ENCODE measurements at regions not wholly inside any gene's neighbourhood (a gene's known extent, or its start where the extent isn't known, plus 50 kb on each side); places are given as distances from the start of the nearest gene placed in this dataset.

DNA sequence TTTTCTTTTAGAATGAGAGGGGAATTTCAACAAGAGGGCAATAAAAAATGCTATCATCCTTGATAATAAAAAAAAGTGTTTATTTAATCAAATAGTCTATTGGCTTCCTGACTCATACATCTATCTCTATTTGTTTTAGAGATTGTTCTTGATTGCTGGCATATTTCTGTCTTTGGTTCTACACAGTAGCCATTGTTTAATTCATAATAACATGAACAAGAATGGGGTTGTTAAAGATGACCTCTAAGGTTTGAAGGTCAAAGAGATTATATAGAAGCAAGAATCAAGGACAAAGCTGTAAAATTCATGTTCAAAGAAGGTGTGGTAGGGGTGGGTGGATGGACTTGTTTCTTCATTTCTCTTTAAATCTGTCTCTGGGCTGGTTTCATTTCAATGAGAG, 166.0 kb upstream of the KLF12 start:
- CTCF ChIA-PET, result interaction anchor here (2.4 kb wide), 1 partner anchor 13 kb away, joined by 11 read pairs; no protein-coding TSS in a partner anchor
- no peaks in the 10 kb centered on the region for H3K9me3 Mint-ChIP-seq

DNA sequence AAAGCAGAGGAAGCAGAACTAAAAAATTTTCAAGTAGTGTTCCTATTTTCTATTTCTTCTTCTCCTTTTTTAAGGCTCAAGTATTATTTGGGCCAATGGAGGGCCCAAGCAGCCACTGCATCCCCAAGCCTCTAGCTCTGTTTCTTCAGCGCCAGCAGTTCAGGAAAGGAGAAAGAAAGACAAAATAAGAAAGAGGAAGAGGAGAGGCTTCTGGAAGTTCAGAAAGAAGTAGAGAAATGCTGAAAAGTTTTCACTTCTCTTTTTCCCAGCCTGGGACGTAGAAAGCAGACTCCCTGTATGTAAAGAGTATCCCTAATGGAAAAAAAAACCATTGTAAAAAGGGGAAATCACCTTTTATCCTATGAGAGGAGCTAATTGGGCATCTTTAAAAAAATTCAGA, 165.5 kb upstream of the KLF12 start:
- Mint-ChIP-seq H3K36me3 (no peaks in the 10 kb centered on the region), H3K27me3 (ENCODE audit: low read depth) (no peaks in the 10 kb centered on the region), H3K27ac (no peak overlapping the region), H3K4me3 (no peak overlapping the region), H3K4me1 (peaks cover 27% of the 10 kb centered on the region), H3K9me3 (no peaks in the 10 kb centered on the region)
- ATAC-seq (no peak), DNase-seq (ENCODE audit: low spot score) (no peak)
- TF ChIP-seq ZNF232 (CRISPR knock-in tag; IDR thresholded peaks at IDR 0.05) (no peak), SOX15 (CRISPR knock-in tag; IDR thresholded peaks at IDR 0.05) (no peak), ELF4 (CRISPR knock-in tag; IDR thresholded peaks at IDR 0.05; ENCODE audit: low read depth) (no peak)
- TF ChIP-seq, protein P1, sequence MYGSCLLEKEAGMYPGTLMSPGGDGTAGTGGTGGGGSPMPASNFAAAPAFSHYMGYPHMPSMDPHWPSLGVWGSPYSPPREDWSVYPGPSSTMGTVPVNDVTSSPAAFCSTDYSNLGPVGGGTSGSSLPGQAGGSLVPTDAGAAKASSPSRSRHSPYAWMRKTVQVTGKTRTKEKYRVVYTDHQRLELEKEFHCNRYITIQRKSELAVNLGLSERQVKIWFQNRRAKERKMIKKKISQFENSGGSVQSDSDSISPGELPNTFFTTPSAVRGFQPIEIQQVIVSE (CRISPR knock-in tag; IDR thresholded peaks at IDR 0.05; ENCODE audit: borderline replicate concordance), result no peak
- TF ChIP-seq, protein P2, sequence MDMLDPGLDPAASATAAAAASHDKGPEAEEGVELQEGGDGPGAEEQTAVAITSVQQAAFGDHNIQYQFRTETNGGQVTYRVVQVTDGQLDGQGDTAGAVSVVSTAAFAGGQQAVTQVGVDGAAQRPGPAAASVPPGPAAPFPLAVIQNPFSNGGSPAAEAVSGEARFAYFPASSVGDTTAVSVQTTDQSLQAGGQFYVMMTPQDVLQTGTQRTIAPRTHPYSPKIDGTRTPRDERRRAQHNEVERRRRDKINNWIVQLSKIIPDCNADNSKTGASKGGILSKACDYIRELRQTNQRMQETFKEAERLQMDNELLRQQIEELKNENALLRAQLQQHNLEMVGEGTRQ (CRISPR knock-in tag; IDR thresholded peaks at IDR 0.05), result no peak
- TF ChIP-seq, protein P3, sequence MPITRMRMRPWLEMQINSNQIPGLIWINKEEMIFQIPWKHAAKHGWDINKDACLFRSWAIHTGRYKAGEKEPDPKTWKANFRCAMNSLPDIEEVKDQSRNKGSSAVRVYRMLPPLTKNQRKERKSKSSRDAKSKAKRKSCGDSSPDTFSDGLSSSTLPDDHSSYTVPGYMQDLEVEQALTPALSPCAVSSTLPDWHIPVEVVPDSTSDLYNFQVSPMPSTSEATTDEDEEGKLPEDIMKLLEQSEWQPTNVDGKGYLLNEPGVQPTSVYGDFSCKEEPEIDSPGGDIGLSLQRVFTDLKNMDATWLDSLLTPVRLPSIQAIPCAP (CRISPR knock-in tag; IDR thresholded peaks at IDR 0.05), result no peak
- ChIA-PET CTCF (interaction anchor here (2.4 kb wide), 1 partner anchor 13 kb away, joined by 11 read pairs; no protein-coding TSS in a partner anchor), POLR2A (no interaction called here)

More for the DNA sequence above, 166.0 kb upstream of the KLF12 start:
- TF ChIP-seq ZNF416 (CRISPR knock-in tag; IDR thresholded peaks at IDR 0.05) (no peak), ELF4 (CRISPR knock-in tag; IDR thresholded peaks at IDR 0.05; ENCODE audit: low read depth) (no peak), SOX15 (CRISPR knock-in tag; IDR thresholded peaks at IDR 0.05) (no peak), NR3C1 (CRISPR knock-in tag; conservative IDR thresholded peaks at IDR 0.05; ENCODE audit: low read depth) (no peak), MXD4 (CRISPR knock-in tag; IDR thresholded peaks at IDR 0.05; ENCODE audit: borderline replicate concordance) (no peak)
- TF ChIP-seq, protein P4, sequence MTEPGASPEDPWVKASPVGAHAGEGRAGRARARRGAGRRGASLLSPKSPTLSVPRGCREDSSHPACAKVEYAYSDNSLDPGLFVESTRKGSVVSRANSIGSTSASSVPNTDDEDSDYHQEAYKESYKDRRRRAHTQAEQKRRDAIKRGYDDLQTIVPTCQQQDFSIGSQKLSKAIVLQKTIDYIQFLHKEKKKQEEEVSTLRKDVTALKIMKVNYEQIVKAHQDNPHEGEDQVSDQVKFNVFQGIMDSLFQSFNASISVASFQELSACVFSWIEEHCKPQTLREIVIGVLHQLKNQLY (CRISPR knock-in tag; IDR thresholded peaks at IDR 0.05), result no peak
- TF ChIP-seq, protein P5, sequence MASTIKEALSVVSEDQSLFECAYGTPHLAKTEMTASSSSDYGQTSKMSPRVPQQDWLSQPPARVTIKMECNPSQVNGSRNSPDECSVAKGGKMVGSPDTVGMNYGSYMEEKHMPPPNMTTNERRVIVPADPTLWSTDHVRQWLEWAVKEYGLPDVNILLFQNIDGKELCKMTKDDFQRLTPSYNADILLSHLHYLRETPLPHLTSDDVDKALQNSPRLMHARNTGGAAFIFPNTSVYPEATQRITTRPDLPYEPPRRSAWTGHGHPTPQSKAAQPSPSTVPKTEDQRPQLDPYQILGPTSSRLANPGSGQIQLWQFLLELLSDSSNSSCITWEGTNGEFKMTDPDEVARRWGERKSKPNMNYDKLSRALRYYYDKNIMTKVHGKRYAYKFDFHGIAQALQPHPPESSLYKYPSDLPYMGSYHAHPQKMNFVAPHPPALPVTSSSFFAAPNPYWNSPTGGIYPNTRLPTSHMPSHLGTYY (CRISPR knock-in tag; IDR thresholded peaks at IDR 0.05), result no peak
- TF ChIP-seq, protein P6, sequence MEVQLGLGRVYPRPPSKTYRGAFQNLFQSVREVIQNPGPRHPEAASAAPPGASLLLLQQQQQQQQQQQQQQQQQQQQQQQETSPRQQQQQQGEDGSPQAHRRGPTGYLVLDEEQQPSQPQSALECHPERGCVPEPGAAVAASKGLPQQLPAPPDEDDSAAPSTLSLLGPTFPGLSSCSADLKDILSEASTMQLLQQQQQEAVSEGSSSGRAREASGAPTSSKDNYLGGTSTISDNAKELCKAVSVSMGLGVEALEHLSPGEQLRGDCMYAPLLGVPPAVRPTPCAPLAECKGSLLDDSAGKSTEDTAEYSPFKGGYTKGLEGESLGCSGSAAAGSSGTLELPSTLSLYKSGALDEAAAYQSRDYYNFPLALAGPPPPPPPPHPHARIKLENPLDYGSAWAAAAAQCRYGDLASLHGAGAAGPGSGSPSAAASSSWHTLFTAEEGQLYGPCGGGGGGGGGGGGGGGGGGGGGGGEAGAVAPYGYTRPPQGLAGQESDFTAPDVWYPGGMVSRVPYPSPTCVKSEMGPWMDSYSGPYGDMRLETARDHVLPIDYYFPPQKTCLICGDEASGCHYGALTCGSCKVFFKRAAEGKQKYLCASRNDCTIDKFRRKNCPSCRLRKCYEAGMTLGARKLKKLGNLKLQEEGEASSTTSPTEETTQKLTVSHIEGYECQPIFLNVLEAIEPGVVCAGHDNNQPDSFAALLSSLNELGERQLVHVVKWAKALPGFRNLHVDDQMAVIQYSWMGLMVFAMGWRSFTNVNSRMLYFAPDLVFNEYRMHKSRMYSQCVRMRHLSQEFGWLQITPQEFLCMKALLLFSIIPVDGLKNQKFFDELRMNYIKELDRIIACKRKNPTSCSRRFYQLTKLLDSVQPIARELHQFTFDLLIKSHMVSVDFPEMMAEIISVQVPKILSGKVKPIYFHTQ (CRISPR knock-in tag; IDR thresholded peaks at IDR 0.05), result no peak
- peaks cover 27% of the 10 kb centered on the region for H3K4me1 Mint-ChIP-seq
- H3K4me3 Mint-ChIP-seq, result no peak overlapping the region
- POLR2A ChIA-PET, result no interaction called here
- DNase-seq (ENCODE audit: low spot score), result no peak
- H3K27ac Mint-ChIP-seq, result no peak overlapping the region
- ATAC-seq, result no peak
- H3K27me3 Mint-ChIP-seq (ENCODE audit: low read depth), result no peaks in the 10 kb centered on the region
- H3K36me3 Mint-ChIP-seq, result no peaks in the 10 kb centered on the region

DNA sequence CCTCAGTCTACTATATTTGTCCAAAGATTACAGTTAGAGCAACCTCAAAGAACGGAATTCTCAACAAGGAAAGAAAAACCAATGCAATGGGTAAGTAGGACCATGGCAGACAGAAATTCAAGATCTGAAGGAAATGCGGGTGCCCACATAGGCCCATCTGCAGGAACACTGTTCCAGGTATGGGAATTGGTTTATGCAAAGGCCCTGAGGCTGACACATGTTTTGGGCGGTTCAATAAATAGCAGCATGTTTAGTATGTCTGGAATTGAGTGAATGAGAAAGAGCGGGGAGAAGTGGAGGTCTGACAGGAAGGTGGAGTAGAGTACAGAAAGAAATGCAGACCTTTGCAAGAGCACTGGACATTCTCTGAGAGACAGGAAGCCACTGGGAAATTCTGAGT, 164.7 kb upstream of the KLF12 start:
- H3K27me3 Mint-ChIP-seq (ENCODE audit: low read depth), result no peaks in the 10 kb centered on the region
- H3K36me3 Mint-ChIP-seq, result no peaks in the 10 kb centered on the region
- DNase-seq (ENCODE audit: low spot score) (no peak), ATAC-seq (no peak)
- CTCF ChIA-PET, result no interaction called here
- POLR2A ChIA-PET, result no interaction called here
- H3K9me3 Mint-ChIP-seq, result no peaks in the 10 kb centered on the region
- H3K4me3 Mint-ChIP-seq, result no peak overlapping the region
- no peak overlapping the region for H3K27ac Mint-ChIP-seq
- peaks cover 27% of the 10 kb centered on the region for H3K4me1 Mint-ChIP-seq
- TF ChIP-seq, protein P7, sequence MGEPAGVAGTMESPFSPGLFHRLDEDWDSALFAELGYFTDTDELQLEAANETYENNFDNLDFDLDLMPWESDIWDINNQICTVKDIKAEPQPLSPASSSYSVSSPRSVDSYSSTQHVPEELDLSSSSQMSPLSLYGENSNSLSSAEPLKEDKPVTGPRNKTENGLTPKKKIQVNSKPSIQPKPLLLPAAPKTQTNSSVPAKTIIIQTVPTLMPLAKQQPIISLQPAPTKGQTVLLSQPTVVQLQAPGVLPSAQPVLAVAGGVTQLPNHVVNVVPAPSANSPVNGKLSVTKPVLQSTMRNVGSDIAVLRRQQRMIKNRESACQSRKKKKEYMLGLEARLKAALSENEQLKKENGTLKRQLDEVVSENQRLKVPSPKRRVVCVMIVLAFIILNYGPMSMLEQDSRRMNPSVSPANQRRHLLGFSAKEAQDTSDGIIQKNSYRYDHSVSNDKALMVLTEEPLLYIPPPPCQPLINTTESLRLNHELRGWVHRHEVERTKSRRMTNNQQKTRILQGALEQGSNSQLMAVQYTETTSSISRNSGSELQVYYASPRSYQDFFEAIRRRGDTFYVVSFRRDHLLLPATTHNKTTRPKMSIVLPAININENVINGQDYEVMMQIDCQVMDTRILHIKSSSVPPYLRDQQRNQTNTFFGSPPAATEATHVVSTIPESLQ (CRISPR knock-in tag; IDR thresholded peaks at IDR 0.05), result no peak
- TF ChIP-seq MXD4 (CRISPR knock-in tag; IDR thresholded peaks at IDR 0.05; ENCODE audit: borderline replicate concordance), result no peak
- TF ChIP-seq SMAD4 (CRISPR knock-in tag; IDR thresholded peaks at IDR 0.05), result no peak
- no peak for TF ChIP-seq TCF7 (CRISPR knock-in tag; IDR thresholded peaks at IDR 0.05; ENCODE audit: low read depth)
- TF ChIP-seq, protein P8, sequence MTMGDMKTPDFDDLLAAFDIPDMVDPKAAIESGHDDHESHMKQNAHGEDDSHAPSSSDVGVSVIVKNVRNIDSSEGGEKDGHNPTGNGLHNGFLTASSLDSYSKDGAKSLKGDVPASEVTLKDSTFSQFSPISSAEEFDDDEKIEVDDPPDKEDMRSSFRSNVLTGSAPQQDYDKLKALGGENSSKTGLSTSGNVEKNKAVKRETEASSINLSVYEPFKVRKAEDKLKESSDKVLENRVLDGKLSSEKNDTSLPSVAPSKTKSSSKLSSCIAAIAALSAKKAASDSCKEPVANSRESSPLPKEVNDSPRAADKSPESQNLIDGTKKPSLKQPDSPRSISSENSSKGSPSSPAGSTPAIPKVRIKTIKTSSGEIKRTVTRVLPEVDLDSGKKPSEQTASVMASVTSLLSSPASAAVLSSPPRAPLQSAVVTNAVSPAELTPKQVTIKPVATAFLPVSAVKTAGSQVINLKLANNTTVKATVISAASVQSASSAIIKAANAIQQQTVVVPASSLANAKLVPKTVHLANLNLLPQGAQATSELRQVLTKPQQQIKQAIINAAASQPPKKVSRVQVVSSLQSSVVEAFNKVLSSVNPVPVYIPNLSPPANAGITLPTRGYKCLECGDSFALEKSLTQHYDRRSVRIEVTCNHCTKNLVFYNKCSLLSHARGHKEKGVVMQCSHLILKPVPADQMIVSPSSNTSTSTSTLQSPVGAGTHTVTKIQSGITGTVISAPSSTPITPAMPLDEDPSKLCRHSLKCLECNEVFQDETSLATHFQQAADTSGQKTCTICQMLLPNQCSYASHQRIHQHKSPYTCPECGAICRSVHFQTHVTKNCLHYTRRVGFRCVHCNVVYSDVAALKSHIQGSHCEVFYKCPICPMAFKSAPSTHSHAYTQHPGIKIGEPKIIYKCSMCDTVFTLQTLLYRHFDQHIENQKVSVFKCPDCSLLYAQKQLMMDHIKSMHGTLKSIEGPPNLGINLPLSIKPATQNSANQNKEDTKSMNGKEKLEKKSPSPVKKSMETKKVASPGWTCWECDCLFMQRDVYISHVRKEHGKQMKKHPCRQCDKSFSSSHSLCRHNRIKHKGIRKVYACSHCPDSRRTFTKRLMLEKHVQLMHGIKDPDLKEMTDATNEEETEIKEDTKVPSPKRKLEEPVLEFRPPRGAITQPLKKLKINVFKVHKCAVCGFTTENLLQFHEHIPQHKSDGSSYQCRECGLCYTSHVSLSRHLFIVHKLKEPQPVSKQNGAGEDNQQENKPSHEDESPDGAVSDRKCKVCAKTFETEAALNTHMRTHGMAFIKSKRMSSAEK (CRISPR knock-in tag; IDR thresholded peaks at IDR 0.05; ENCODE audit: borderline replicate concordance), result no peak
- TF ChIP-seq TEAD1 (CRISPR knock-in tag; IDR thresholded peaks at IDR 0.05), result no peak
- TF ChIP-seq, protein P9, sequence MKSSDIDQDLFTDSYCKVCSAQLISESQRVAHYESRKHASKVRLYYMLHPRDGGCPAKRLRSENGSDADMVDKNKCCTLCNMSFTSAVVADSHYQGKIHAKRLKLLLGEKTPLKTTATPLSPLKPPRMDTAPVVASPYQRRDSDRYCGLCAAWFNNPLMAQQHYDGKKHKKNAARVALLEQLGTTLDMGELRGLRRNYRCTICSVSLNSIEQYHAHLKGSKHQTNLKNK (CRISPR knock-in tag; IDR thresholded peaks at IDR 0.05), result no peak

All from WTC11 (cell line).